Peyer's patch (tissue), 4 donors: ENCODE measurements at regions not wholly inside any gene's neighbourhood (a gene's known extent, or its start where the extent isn't known, plus 50 kb on each side); places are given as distances from the start of the nearest gene placed in this dataset.

Experiments
- POLR2A ChIP-seq, 2 donors: fragments of 450-650 bp; IDR thresholded peaks; one replicate each; pipeline ENCODE4 v1.5.1; 2017; ENCODE audit warnings: antibody characterized with exemption in 2 of 2, mild to moderate bottlenecking in 2 of 2, moderate library complexity in 2 of 2
- TF ChIP-seq, protein P1 (sequence below), 6 experiments: fragments of 450-650 bp in 4 of 6; fragments of 200-600 bp in 2 of 6; sonication (generic) in 1 of 6; IDR thresholded peaks; one replicate each; pipeline ENCODE4 v1.5.1; 2017 to 2019; ENCODE audit warnings: antibody characterized with exemption in 6 of 6, mild to moderate bottlenecking in 3 of 6, moderate library complexity in 1 of 6

DNA sequence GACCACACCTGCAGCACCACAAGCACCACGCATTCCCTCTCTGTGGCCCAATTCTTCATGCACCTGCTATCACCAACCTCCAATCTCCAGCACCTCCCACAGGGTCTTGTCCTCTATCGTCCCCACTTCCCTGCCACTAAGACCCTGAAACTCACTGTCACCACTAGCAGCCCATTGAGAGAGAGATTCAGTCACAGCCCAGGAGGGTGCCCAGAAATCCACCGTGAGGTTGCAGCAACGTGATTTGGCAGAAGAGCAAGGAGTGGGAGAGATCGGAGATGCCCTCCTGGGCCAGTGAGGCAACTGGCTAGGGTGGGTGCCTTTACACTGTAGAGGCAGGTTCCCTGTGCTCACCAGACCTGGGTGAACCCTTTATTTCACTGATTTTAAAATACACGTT is 90.1 kb downstream of the ANKRD60 start:
- TF ChIP-seq, protein P1, sequence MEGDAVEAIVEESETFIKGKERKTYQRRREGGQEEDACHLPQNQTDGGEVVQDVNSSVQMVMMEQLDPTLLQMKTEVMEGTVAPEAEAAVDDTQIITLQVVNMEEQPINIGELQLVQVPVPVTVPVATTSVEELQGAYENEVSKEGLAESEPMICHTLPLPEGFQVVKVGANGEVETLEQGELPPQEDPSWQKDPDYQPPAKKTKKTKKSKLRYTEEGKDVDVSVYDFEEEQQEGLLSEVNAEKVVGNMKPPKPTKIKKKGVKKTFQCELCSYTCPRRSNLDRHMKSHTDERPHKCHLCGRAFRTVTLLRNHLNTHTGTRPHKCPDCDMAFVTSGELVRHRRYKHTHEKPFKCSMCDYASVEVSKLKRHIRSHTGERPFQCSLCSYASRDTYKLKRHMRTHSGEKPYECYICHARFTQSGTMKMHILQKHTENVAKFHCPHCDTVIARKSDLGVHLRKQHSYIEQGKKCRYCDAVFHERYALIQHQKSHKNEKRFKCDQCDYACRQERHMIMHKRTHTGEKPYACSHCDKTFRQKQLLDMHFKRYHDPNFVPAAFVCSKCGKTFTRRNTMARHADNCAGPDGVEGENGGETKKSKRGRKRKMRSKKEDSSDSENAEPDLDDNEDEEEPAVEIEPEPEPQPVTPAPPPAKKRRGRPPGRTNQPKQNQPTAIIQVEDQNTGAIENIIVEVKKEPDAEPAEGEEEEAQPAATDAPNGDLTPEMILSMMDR (IDR thresholded peaks at IDR 0.05), result no peak
- TF ChIP-seq POLR2A (IDR thresholded peaks at IDR 0.05), result no peak
